ENCODE measurements at regions not wholly inside any gene's neighbourhood (a gene's known extent, or its start where the extent isn't known, plus 50 kb on each side); places are given as distances from the start of the nearest gene placed in this dataset.

- TF ChIP-seq OSR1 (CRISPR knock-in tag; IDR thresholded peaks at IDR 0.05) (no peak), BACH2 (CRISPR knock-in tag; IDR thresholded peaks at IDR 0.05; ENCODE audit: borderline replicate concordance) (no peak), CSDC2 (CRISPR knock-in tag; IDR thresholded peaks at IDR 0.05) (no peak), ESRRG (CRISPR knock-in tag; IDR thresholded peaks at IDR 0.05) (no peak), GLIS3 (CRISPR knock-in tag; IDR thresholded peaks at IDR 0.05) (no peak), PPARA (CRISPR knock-in tag; IDR thresholded peaks at IDR 0.05; ENCODE audit: borderline replicate concordance) (no peak), ZFP3 (CRISPR knock-in tag; IDR thresholded peaks at IDR 0.05) (no peak), POU6F1 (CRISPR knock-in tag; IDR thresholded peaks at IDR 0.05; ENCODE audit: borderline replicate concordance, low read depth) (no peak), ARNTL (CRISPR knock-in tag; IDR thresholded peaks at IDR 0.05; ENCODE audit: borderline replicate concordance, low read depth) (no peak), ZNF70 (CRISPR knock-in tag; IDR thresholded peaks at IDR 0.05) (no peak)
- TF ChIP-seq, protein P1, sequence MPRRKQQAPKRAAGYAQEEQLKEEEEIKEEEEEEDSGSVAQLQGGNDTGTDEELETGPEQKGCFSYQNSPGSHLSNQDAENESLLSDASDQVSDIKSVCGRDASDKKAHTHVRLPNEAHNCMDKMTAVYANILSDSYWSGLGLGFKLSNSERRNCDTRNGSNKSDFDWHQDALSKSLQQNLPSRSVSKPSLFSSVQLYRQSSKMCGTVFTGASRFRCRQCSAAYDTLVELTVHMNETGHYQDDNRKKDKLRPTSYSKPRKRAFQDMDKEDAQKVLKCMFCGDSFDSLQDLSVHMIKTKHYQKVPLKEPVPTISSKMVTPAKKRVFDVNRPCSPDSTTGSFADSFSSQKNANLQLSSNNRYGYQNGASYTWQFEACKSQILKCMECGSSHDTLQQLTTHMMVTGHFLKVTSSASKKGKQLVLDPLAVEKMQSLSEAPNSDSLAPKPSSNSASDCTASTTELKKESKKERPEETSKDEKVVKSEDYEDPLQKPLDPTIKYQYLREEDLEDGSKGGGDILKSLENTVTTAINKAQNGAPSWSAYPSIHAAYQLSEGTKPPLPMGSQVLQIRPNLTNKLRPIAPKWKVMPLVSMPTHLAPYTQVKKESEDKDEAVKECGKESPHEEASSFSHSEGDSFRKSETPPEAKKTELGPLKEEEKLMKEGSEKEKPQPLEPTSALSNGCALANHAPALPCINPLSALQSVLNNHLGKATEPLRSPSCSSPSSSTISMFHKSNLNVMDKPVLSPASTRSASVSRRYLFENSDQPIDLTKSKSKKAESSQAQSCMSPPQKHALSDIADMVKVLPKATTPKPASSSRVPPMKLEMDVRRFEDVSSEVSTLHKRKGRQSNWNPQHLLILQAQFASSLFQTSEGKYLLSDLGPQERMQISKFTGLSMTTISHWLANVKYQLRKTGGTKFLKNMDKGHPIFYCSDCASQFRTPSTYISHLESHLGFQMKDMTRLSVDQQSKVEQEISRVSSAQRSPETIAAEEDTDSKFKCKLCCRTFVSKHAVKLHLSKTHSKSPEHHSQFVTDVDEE (CRISPR knock-in tag; IDR thresholded peaks at IDR 0.05), result no peak
- no peak for ATAC-seq
These were observed 66.4 kb upstream of the TTC34 start for GRCh38 chr1:2867861-2868260.

DNA sequence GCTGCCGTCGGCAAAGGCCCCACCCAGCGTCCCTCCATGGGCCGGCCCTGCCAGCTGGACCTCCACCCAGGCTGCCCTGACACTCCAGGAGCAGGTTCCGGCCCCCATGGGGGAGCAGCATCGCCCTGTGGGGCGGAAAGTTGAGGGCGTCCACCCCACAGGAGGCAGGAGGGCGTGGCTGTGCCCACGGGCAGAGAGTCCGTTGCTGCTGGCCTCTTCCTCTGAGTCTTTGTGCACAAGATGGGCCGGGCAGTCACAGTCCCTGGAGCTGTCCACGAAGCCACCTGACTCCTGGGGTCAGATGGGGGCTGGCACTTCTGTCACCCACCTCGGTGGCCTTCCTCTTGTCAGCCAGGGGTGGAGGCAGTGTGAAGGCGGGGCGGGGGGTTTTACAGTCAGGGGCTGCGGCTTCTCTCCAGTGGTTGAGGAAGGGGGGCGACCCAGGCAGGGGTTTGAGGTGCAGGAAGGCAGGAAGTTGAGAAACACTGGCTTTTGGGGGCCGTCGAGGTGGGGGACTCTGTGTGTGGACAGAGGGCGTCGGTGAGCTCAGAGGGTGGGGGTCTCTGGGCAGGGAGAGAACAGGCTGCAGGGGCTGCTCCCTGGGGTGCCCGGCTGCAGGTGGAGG is 67.2 kb upstream of the TTC34 start:
- no peak for ATAC-seq
- TF ChIP-seq BACH2 (CRISPR knock-in tag; IDR thresholded peaks at IDR 0.05; ENCODE audit: borderline replicate concordance) (no peak), ZC3H10 (CRISPR knock-in tag; IDR thresholded peaks at IDR 0.05) (no peak), ZNF8 (CRISPR knock-in tag; IDR thresholded peaks at IDR 0.05) (no peak)

- ATAC-seq, result no peak
- TF ChIP-seq ZFP30 (CRISPR knock-in tag; IDR thresholded peaks at IDR 0.05), result no peak
- TF ChIP-seq CREB5 (CRISPR knock-in tag; IDR thresholded peaks at IDR 0.05; ENCODE audit: low read depth), result no peak
- TF ChIP-seq ISL1 (CRISPR knock-in tag; IDR thresholded peaks at IDR 0.05), result no peak
- TF ChIP-seq GLIS3 (CRISPR knock-in tag; IDR thresholded peaks at IDR 0.05), result no peak
- TF ChIP-seq TOX (CRISPR knock-in tag; IDR thresholded peaks at IDR 0.05; ENCODE audit: borderline replicate concordance), result no peak
- TF ChIP-seq PPARA (CRISPR knock-in tag; IDR thresholded peaks at IDR 0.05; ENCODE audit: borderline replicate concordance), result no peak
- TF ChIP-seq BACH2 (CRISPR knock-in tag; IDR thresholded peaks at IDR 0.05; ENCODE audit: borderline replicate concordance), result no peak
- no peak for TF ChIP-seq ZNF8 (CRISPR knock-in tag; IDR thresholded peaks at IDR 0.05)
- no peak for TF ChIP-seq CSRNP3 (CRISPR knock-in tag; IDR thresholded peaks at IDR 0.05)
- no peak for TF ChIP-seq RARB (CRISPR knock-in tag; IDR thresholded peaks at IDR 0.05)
- no peak for TF ChIP-seq TCF4 (CRISPR knock-in tag; IDR thresholded peaks at IDR 0.05; ENCODE audit: borderline replicate concordance)
- TF ChIP-seq PATZ1 (CRISPR knock-in tag; IDR thresholded peaks at IDR 0.05; ENCODE audit: borderline replicate concordance), result no peak
- no peak for TF ChIP-seq ZNF70 (CRISPR knock-in tag; IDR thresholded peaks at IDR 0.05)
- TF ChIP-seq ARNTL (CRISPR knock-in tag; IDR thresholded peaks at IDR 0.05; ENCODE audit: borderline replicate concordance, low read depth), result no peak
- no peak for TF ChIP-seq POU6F1 (CRISPR knock-in tag; IDR thresholded peaks at IDR 0.05; ENCODE audit: borderline replicate concordance, low read depth)
- TF ChIP-seq ESRRG (CRISPR knock-in tag; IDR thresholded peaks at IDR 0.05), result no peak
- no peak for TF ChIP-seq ZFP3 (CRISPR knock-in tag; IDR thresholded peaks at IDR 0.05)
- TF ChIP-seq, protein P1 (CRISPR knock-in tag; IDR thresholded peaks at IDR 0.05), result no peak
- no peak for TF ChIP-seq OSR1 (CRISPR knock-in tag; IDR thresholded peaks at IDR 0.05)
- TF ChIP-seq SNAI2 (CRISPR knock-in tag; IDR thresholded peaks at IDR 0.05), result no peak
These were observed 69.8 kb upstream of the TTC34 start for GRCh38 chr1:2871246-2871815.

Data from SK-N-SH treated with all-trans-retinoic acid at 6 μM for 48 hours (cell line).